ENCODE measurements at regions not wholly inside any gene's neighbourhood (a gene's known extent, or its start where the extent isn't known, plus 50 kb on each side); places are given as distances from the start of the nearest gene placed in this dataset.

GRCh38 chr5:6161257-6161656, 217.1 kb downstream of the MED10 start:
- no peak for DNase-seq
- H3K4me1 Mint-ChIP-seq (ENCODE audit: low read depth) = no peaks in the 10 kb centered on the region
- no peak overlapping the region for H3K27ac Mint-ChIP-seq
- peaks cover 20% of the 10 kb centered on the region for H3K27me3 Mint-ChIP-seq (ENCODE audit: low read depth)
- H3K36me3 Mint-ChIP-seq (ENCODE audit: low read depth) = no peaks in the 10 kb centered on the region
- H3K9me3 Mint-ChIP-seq = no peaks in the 10 kb centered on the region
- no peak overlapping the region for H3K4me3 Mint-ChIP-seq
- intact Hi-C loops (cut with micrococcal nuclease) = no loop called here
- CTCF ChIA-PET = no interaction called here

- CTCF ChIA-PET = no interaction called here
Observed at GRCh38 chr5:6159832-6160430, 218.4 kb downstream of the MED10 start.

GRCh38 chr5:6158974-6159831, 219.1 kb downstream of the MED10 start:
- Mint-ChIP-seq H3K4me1 (ENCODE audit: low read depth) (no peaks in the 10 kb centered on the region), H3K27ac (no peak overlapping the region), H3K9me3 (no peaks in the 10 kb centered on the region), H3K4me3 (no peak overlapping the region), H3K27me3 (ENCODE audit: low read depth) (peaks cover 17% of the 10 kb centered on the region), H3K36me3 (ENCODE audit: low read depth) (no peaks in the 10 kb centered on the region)
- intact Hi-C loops (cut with micrococcal nuclease) = no loop called here
- no peak for DNase-seq
- CTCF ChIA-PET = no interaction called here

More at GRCh38 chr5:6159832-6160430, 218.4 kb downstream of the MED10 start:
- Mint-ChIP-seq H3K27ac (no peak overlapping the region), H3K4me1 (ENCODE audit: low read depth) (no peaks in the 10 kb centered on the region), H3K9me3 (no peaks in the 10 kb centered on the region), H3K27me3 (ENCODE audit: low read depth) (peaks cover 20% of the 10 kb centered on the region), H3K4me3 (no peak overlapping the region), H3K36me3 (ENCODE audit: low read depth) (no peaks in the 10 kb centered on the region)
- no peak for DNase-seq
- intact Hi-C loops (cut with micrococcal nuclease) = no loop called here

- no peak for DNase-seq
- Mint-ChIP-seq H3K27ac (no peak overlapping the region), H3K4me1 (ENCODE audit: low read depth) (no peaks in the 10 kb centered on the region), H3K4me3 (no peak overlapping the region), H3K36me3 (ENCODE audit: low read depth) (no peaks in the 10 kb centered on the region), H3K9me3 (no peaks in the 10 kb centered on the region), H3K27me3 (ENCODE audit: low read depth) (peaks cover 11% of the 10 kb centered on the region)
- intact Hi-C loops (cut with micrococcal nuclease) = no loop called here
- CTCF ChIA-PET = no interaction called here
Observed at GRCh38 chr5:6154216-6154615, 224.1 kb downstream of the MED10 start.

GRCh38 chr5:6146271-6146670, 232.1 kb downstream of the MED10 start:
- Mint-ChIP-seq H3K27me3 (ENCODE audit: low read depth) (peaks cover 7% of the 10 kb centered on the region), H3K36me3 (ENCODE audit: low read depth) (no peaks in the 10 kb centered on the region), H3K9me3 (no peaks in the 10 kb centered on the region), H3K4me3 (no peak overlapping the region), H3K27ac (no peak overlapping the region), H3K4me1 (ENCODE audit: low read depth) (no peaks in the 10 kb centered on the region)
- DNase-seq = no peak
- CTCF ChIA-PET = no interaction called here
- intact Hi-C loops (cut with micrococcal nuclease) = no loop called here

- no peaks in the 10 kb centered on the region for H3K4me1 Mint-ChIP-seq (ENCODE audit: low read depth)
- no peaks in the 10 kb centered on the region for H3K9me3 Mint-ChIP-seq
- H3K27me3 Mint-ChIP-seq (ENCODE audit: low read depth) = peaks cover 7% of the 10 kb centered on the region
- H3K4me3 Mint-ChIP-seq = no peak overlapping the region
- H3K27ac Mint-ChIP-seq = no peak overlapping the region
- CTCF ChIA-PET = no interaction called here
- intact Hi-C loops (cut with micrococcal nuclease) = no loop called here
- DNase-seq = no peak
- no peaks in the 10 kb centered on the region for H3K36me3 Mint-ChIP-seq (ENCODE audit: low read depth)
Observed at GRCh38 chr5:6145616-6146237, 232.6 kb downstream of the MED10 start.

GRCh38 chr5:6143523-6143922, 234.8 kb downstream of the MED10 start:
- intact Hi-C loops (cut with micrococcal nuclease) = no loop called here
- no peak overlapping the region for H3K27ac Mint-ChIP-seq
- CTCF ChIA-PET = no interaction called here

GRCh38 chr5:6142353-6142752, 236.0 kb downstream of the MED10 start:
- H3K4me3 Mint-ChIP-seq = no peak overlapping the region
- no peak overlapping the region for H3K27ac Mint-ChIP-seq
- CTCF ChIA-PET = no interaction called here
- intact Hi-C loops (cut with micrococcal nuclease) = no loop called here
- peaks cover 13% of the 10 kb centered on the region for H3K27me3 Mint-ChIP-seq (ENCODE audit: low read depth)
- no peaks in the 10 kb centered on the region for H3K4me1 Mint-ChIP-seq (ENCODE audit: low read depth)
- DNase-seq = no peak
- no peaks in the 10 kb centered on the region for H3K9me3 Mint-ChIP-seq
- H3K36me3 Mint-ChIP-seq (ENCODE audit: low read depth) = no peaks in the 10 kb centered on the region

More at GRCh38 chr5:6143523-6143922, 234.8 kb downstream of the MED10 start:
- Mint-ChIP-seq H3K36me3 (ENCODE audit: low read depth) (no peaks in the 10 kb centered on the region), H3K9me3 (no peaks in the 10 kb centered on the region), H3K4me1 (ENCODE audit: low read depth) (no peaks in the 10 kb centered on the region), H3K27me3 (ENCODE audit: low read depth) (peaks cover 13% of the 10 kb centered on the region), H3K4me3 (no peak overlapping the region)
- DNase-seq = no peak

- Mint-ChIP-seq H3K4me3 (no peak overlapping the region), H3K27ac (no peak overlapping the region), H3K4me1 (ENCODE audit: low read depth) (no peaks in the 10 kb centered on the region), H3K9me3 (no peaks in the 10 kb centered on the region), H3K36me3 (ENCODE audit: low read depth) (no peaks in the 10 kb centered on the region), H3K27me3 (ENCODE audit: low read depth) (peaks cover 10% of the 10 kb centered on the region)
- no peak for DNase-seq
- CTCF ChIA-PET = no interaction called here
- intact Hi-C loops (cut with micrococcal nuclease) = no loop called here
Observed at GRCh38 chr5:6140219-6140618, 238.1 kb downstream of the MED10 start.

- no peaks in the 10 kb centered on the region for H3K9me3 Mint-ChIP-seq
- intact Hi-C loops (cut with micrococcal nuclease) = no loop called here
- no peak for DNase-seq
- no peaks in the 10 kb centered on the region for H3K4me1 Mint-ChIP-seq (ENCODE audit: low read depth)
- H3K27ac Mint-ChIP-seq = no peak overlapping the region
- H3K27me3 Mint-ChIP-seq (ENCODE audit: low read depth) = peaks cover 8% of the 10 kb centered on the region
- no peak overlapping the region for H3K4me3 Mint-ChIP-seq
- CTCF ChIA-PET = no interaction called here
- H3K36me3 Mint-ChIP-seq (ENCODE audit: low read depth) = no peaks in the 10 kb centered on the region
Observed at GRCh38 chr5:6135977-6136376, 242.4 kb downstream of the MED10 start.

GRCh38 chr5:6134281-6134680, 244.1 kb downstream of the MED10 start:
- Mint-ChIP-seq H3K4me1 (ENCODE audit: low read depth) (no peaks in the 10 kb centered on the region), H3K36me3 (ENCODE audit: low read depth) (no peaks in the 10 kb centered on the region), H3K9me3 (no peaks in the 10 kb centered on the region), H3K27me3 (ENCODE audit: low read depth) (peaks cover 4% of the 10 kb centered on the region), H3K27ac (no peak overlapping the region), H3K4me3 (no peak overlapping the region)
- CTCF ChIA-PET = no interaction called here
- DNase-seq = no peak
- intact Hi-C loops (cut with micrococcal nuclease) = no loop called here

- peaks cover 10% of the 10 kb centered on the region for H3K27me3 Mint-ChIP-seq (ENCODE audit: low read depth)
- no peak overlapping the region for H3K27ac Mint-ChIP-seq
- DNase-seq = no peak
- peaks cover 19% of the 10 kb centered on the region for H3K9me3 Mint-ChIP-seq
- intact Hi-C loops (cut with micrococcal nuclease) = no loop called here
- H3K4me3 Mint-ChIP-seq = no peak overlapping the region
- no peaks in the 10 kb centered on the region for H3K4me1 Mint-ChIP-seq (ENCODE audit: low read depth)
- CTCF ChIA-PET = no interaction called here
- H3K36me3 Mint-ChIP-seq (ENCODE audit: low read depth) = no peaks in the 10 kb centered on the region
Observed at GRCh38 chr5:6125781-6126180, 252.6 kb downstream of the MED10 start.

- Mint-ChIP-seq H3K27me3 (ENCODE audit: low read depth) (peaks cover 9% of the 10 kb centered on the region), H3K36me3 (ENCODE audit: low read depth) (no peaks in the 10 kb centered on the region), H3K4me1 (ENCODE audit: low read depth) (no peaks in the 10 kb centered on the region), H3K27ac (no peak overlapping the region), H3K9me3 (peaks cover 10% of the 10 kb centered on the region), H3K4me3 (no peak overlapping the region)
- intact Hi-C loops (cut with micrococcal nuclease) = no loop called here
- CTCF ChIA-PET = no interaction called here
- DNase-seq = no peak
Observed at GRCh38 chr5:6118691-6119090, 259.7 kb downstream of the MED10 start.
